Nephron (organoid): ENCODE measurements at regions not wholly inside any gene's neighbourhood (a gene's known extent, or its start where the extent isn't known, plus 50 kb on each side); places are given as distances from the start of the nearest gene placed in this dataset.

Source experiments
- H3K27ac Mint-ChIP-seq, 3 experiments: 2 replicates each; pipeline ENCODE4 v1.8.0; 2020; ENCODE audit warnings: mixed read lengths in 3 of 3, mild to moderate bottlenecking in 2 of 3, moderate library complexity in 1 of 3
- H3K27me3 Mint-ChIP-seq: 2 replicates; pipeline ENCODE4 v1.8.0; 2021; ENCODE audit warnings: low read depth, mild to moderate bottlenecking, moderate library complexity, mixed read lengths
- H3K36me3 Mint-ChIP-seq: 2 replicates; pipeline ENCODE4 v1.8.0; 2020; ENCODE audit warnings: low read depth, mixed read lengths
- H3K4me1 Mint-ChIP-seq: 2 replicates; pipeline ENCODE4 v1.8.0; 2020; ENCODE audit warnings: mixed read lengths
- H3K4me3 Mint-ChIP-seq, 3 experiments: 2 replicates each; pipeline ENCODE4 v1.8.0; 2020; ENCODE audit warnings: mild to moderate bottlenecking in 3 of 3, mixed read lengths in 3 of 3, moderate library complexity in 2 of 3
- H3K9me3 Mint-ChIP-seq: 2 replicates; pipeline ENCODE4 v1.8.0; 2020; ENCODE audit warnings: mixed read lengths
- TF ChIP-seq, protein P1 (sequence below), 3 experiments: fragments of 200-600 bp; sonication (generic); IDR thresholded peaks; one replicate each; pipeline ENCODE4 v1.5.0; 2021; ENCODE audit warnings: antibody characterized with exemption in 3 of 3; ENCODE audit not compliant: unreplicated experiment in 3 of 3

- TF ChIP-seq, protein P1, sequence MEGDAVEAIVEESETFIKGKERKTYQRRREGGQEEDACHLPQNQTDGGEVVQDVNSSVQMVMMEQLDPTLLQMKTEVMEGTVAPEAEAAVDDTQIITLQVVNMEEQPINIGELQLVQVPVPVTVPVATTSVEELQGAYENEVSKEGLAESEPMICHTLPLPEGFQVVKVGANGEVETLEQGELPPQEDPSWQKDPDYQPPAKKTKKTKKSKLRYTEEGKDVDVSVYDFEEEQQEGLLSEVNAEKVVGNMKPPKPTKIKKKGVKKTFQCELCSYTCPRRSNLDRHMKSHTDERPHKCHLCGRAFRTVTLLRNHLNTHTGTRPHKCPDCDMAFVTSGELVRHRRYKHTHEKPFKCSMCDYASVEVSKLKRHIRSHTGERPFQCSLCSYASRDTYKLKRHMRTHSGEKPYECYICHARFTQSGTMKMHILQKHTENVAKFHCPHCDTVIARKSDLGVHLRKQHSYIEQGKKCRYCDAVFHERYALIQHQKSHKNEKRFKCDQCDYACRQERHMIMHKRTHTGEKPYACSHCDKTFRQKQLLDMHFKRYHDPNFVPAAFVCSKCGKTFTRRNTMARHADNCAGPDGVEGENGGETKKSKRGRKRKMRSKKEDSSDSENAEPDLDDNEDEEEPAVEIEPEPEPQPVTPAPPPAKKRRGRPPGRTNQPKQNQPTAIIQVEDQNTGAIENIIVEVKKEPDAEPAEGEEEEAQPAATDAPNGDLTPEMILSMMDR (IDR thresholded peaks at IDR 0.05; ENCODE audit: unreplicated experiment in 3 of 3): no peak
- H3K4me3 Mint-ChIP-seq: peak overlapping the region in 1 of 3 experiments; percentile 18
- H3K4me1 Mint-ChIP-seq: peaks cover 24% of the 10 kb centered on the region
- peaks cover 1% of the 10 kb centered on the region for H3K9me3 Mint-ChIP-seq
- peak overlapping the region in 2 of 3 experiments; percentile 24 to 63 for H3K27ac Mint-ChIP-seq
- H3K27me3 Mint-ChIP-seq: peaks cover 22% of the 10 kb centered on the region
- no peaks in the 10 kb centered on the region for H3K36me3 Mint-ChIP-seq
These were observed 242.3 kb downstream of the TEX29 start for GRCh38 chr13:111562716-111563115.

DNA sequence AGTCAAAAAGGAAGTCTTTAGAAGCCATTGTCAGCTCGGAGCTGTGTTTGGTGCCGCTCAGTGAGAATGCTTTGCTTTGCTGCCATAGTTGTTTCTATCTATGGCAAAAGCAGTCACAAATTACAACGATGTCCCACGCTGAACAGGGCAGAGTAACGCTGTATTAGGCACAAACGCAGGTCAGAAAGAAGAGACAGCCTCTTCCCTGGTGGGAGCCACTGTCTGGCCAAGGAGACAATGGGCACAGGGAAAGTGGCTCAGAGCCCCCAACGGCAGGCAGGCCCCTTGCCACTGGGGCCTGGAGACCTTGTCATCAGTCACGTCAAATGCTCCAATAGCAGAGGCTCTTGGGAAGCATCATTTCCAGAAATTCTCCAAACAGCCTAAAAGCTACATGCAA lies 244.2 kb downstream of the TEX29 start:
- Mint-ChIP-seq H3K36me3 (no peaks in the 10 kb centered on the region), H3K9me3 (peaks cover 7% of the 10 kb centered on the region), H3K4me3 (no peak overlapping the region), H3K27me3 (peaks cover 30% of the 10 kb centered on the region), H3K4me1 (peaks cover 24% of the 10 kb centered on the region), H3K27ac (no peak overlapping the region)
- TF ChIP-seq, protein P1 (IDR thresholded peaks at IDR 0.05; ENCODE audit: unreplicated experiment in 3 of 3): no peak

DNA sequence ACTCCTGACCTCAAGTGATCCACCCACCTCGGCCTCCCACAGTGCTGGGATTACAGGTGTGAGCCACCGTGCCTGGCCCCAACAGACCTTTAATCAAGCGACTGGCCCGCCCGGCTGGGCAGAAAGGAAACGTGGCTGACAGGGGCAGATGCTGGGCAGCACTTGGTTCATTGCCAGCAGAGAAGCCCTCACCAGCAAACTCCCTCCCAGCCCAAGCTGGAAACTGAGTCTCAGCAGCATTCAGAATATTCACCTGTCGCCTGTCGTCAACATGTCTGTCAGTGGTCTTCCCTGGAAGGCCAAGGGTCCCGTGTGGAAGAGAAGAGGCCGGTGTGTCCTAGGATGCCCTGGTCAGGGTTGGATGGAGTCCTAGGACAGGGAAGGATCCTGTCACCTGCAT lies 245.0 kb downstream of the TEX29 start:
- Mint-ChIP-seq H3K36me3 (no peaks in the 10 kb centered on the region), H3K9me3 (peaks cover 7% of the 10 kb centered on the region), H3K4me1 (peaks cover 19% of the 10 kb centered on the region), H3K4me3 (no peak overlapping the region), H3K27me3 (peaks cover 25% of the 10 kb centered on the region), H3K27ac (no peak overlapping the region)
- TF ChIP-seq, protein P1 (IDR thresholded peaks at IDR 0.05; ENCODE audit: unreplicated experiment in 3 of 3): no peak

DNA sequence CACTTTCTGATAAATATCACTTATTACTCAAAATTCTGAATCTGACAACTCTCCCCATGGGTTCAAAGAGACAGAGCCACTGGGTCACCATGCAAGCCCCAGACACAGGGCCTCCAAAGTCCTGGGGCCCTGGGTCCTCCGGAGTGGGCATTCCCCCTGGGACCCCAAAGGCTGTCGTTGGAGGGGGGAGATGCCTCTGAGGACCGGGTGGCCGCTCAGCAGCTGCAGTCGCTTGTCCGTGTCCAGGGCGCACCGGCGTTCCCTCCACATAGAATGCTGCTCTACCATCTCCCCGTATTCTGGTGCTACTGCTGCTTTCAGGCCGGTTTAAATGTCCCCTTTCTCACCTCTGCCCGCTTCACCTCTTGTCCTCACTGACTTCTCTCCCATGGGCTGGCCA lies 246.1 kb downstream of the TEX29 start:
- no peaks in the 10 kb centered on the region for H3K36me3 Mint-ChIP-seq
- H3K9me3 Mint-ChIP-seq: peaks cover 7% of the 10 kb centered on the region
- peaks cover 19% of the 10 kb centered on the region for H3K27me3 Mint-ChIP-seq
- TF ChIP-seq, protein P1 (IDR thresholded peaks at IDR 0.05; ENCODE audit: unreplicated experiment in 3 of 3): no peak
- peaks cover 12% of the 10 kb centered on the region for H3K4me1 Mint-ChIP-seq
- no peak overlapping the region for H3K27ac Mint-ChIP-seq
- H3K4me3 Mint-ChIP-seq: no peak overlapping the region

DNA sequence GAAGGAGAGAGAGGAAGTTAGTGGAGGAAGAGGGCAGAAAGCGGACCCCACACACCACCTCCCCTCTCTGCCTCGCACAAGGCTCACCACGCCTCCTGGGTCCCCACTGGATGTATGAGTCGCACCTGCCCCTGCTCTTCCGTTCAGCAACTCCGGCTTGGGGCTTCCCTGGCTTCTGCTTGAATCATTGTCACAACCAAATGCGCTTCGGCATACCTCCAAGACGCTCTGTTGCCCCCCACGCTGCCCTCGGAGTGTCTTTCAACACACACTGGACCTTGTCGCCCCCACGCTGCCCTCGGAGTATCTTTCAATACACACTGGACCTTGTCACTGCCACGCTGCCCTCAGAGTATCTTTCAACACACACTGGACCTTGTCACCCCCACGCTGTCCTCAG lies 247.2 kb downstream of the TEX29 start:
- Mint-ChIP-seq H3K4me1 (peaks cover 3% of the 10 kb centered on the region), H3K4me3 (no peak overlapping the region), H3K27me3 (peaks cover 22% of the 10 kb centered on the region), H3K9me3 (peaks cover 10% of the 10 kb centered on the region), H3K27ac (no peak overlapping the region), H3K36me3 (no peaks in the 10 kb centered on the region)
- TF ChIP-seq, protein P1 (IDR thresholded peaks at IDR 0.05; ENCODE audit: unreplicated experiment in 3 of 3): no peak

GRCh38 chr13:111568290-111568689 lies 247.8 kb downstream of the TEX29 start:
- no peaks in the 10 kb centered on the region for H3K4me1 Mint-ChIP-seq
- H3K27ac Mint-ChIP-seq: no peak overlapping the region
- peaks cover 23% of the 10 kb centered on the region for H3K27me3 Mint-ChIP-seq
- TF ChIP-seq, protein P1 (IDR thresholded peaks at IDR 0.05; ENCODE audit: unreplicated experiment in 3 of 3): no peak
- H3K4me3 Mint-ChIP-seq: no peak overlapping the region
- peaks cover 10% of the 10 kb centered on the region for H3K9me3 Mint-ChIP-seq
- H3K36me3 Mint-ChIP-seq: no peaks in the 10 kb centered on the region
